ENCODE measurements at regions not wholly inside any gene's neighbourhood (a gene's known extent, or its start where the extent isn't known, plus 50 kb on each side); places are given as distances from the start of the nearest gene placed in this dataset.

DNA sequence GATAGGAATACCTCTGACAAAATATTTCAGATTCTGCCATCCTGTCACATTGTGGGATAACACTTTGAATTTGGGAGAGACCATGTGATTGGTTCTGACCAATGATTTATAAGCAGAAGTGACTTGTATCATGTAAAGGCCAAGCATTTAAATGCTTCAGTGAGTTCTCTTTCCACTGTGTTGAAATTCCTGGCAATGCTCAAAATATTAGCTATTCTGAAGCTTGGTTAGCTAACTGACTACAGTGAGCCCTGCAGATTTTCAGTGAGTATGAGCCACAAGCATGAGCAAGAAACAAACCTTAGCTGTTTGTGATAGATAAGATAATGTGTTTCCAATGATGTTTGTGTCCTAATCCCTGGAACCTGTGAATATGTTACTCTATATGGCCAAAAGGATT lies 562.8 kb upstream of the AADAT start:
- no peak for DNase-seq (ENCODE audit: insufficient read length, low spot score)
- TF ChIP-seq TAF1 (IDR thresholded peaks at IDR 0.05; ENCODE audit: low read depth, low read length) (no peak), PAX5 (IDR thresholded peaks at IDR 0.05; ENCODE audit: insufficient read depth, low read length, severe bottlenecking) (no peak), SPI1 (IDR thresholded peaks at IDR 0.05; ENCODE audit: low read depth, low read length) (no peak), POLR2AphosphoS5 (IDR thresholded peaks at IDR 0.05; ENCODE audit: low read depth, low read length) (no peak), POLR2A (IDR thresholded peaks at IDR 0.05; ENCODE audit: low read depth, low read length) (no peak), POU2F2 (IDR thresholded peaks at IDR 0.05; ENCODE audit: low read depth, low read length) (no peak)
- no peak for FAIRE-seq

GRCh38 chr4:170651786-170652185 lies 562.0 kb upstream of the AADAT start:
- no peak for DNase-seq (ENCODE audit: insufficient read length, low spot score)
- FAIRE-seq: no peak
- no peak for TF ChIP-seq SPI1 (IDR thresholded peaks at IDR 0.05; ENCODE audit: low read depth, low read length)
- TF ChIP-seq POLR2A (IDR thresholded peaks at IDR 0.05; ENCODE audit: low read depth, low read length): no peak
- no peak for TF ChIP-seq TAF1 (IDR thresholded peaks at IDR 0.05; ENCODE audit: low read depth, low read length)
- no peak for TF ChIP-seq POLR2AphosphoS5 (IDR thresholded peaks at IDR 0.05; ENCODE audit: low read depth, low read length)
- TF ChIP-seq POU2F2 (IDR thresholded peaks at IDR 0.05; ENCODE audit: low read depth, low read length): no peak
- TF ChIP-seq PAX5 (IDR thresholded peaks at IDR 0.05; ENCODE audit: insufficient read depth, low read length, severe bottlenecking): no peak

- TF ChIP-seq POLR2A (IDR thresholded peaks at IDR 0.05; ENCODE audit: low read depth, low read length): no peak
- no peak for TF ChIP-seq TAF1 (IDR thresholded peaks at IDR 0.05; ENCODE audit: low read depth, low read length)
- no peak for TF ChIP-seq POLR2AphosphoS5 (IDR thresholded peaks at IDR 0.05; ENCODE audit: low read depth, low read length)
- TF ChIP-seq SPI1 (IDR thresholded peaks at IDR 0.05; ENCODE audit: low read depth, low read length): no peak
- no peak for TF ChIP-seq POU2F2 (IDR thresholded peaks at IDR 0.05; ENCODE audit: low read depth, low read length)
- no peak for TF ChIP-seq PAX5 (IDR thresholded peaks at IDR 0.05; ENCODE audit: insufficient read depth, low read length, severe bottlenecking)
- DNase-seq (ENCODE audit: insufficient read length, low spot score): no peak
- FAIRE-seq: no peak
Measured at GRCh38 chr4:170627418-170627817, 537.7 kb upstream of the AADAT start.

DNA sequence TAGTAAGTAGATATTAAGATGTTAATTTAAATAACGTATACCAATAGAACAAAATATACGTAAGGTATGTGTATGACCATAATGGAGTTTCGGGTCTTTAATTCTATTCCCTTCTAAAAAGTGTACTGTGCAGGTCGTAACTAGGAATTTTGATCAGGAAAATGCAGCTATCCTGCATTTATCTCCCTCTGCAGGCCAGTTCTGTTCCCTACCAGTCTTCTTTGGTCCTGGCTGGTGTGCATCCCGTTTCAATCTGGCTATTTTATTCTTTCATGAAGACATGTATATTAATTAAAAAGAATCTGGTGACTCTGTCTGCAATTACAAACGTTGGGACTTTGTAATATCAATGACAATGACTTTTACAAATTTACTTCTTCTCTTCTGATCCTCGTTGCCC lies 534.1 kb upstream of the AADAT start:
- TF ChIP-seq POLR2A (IDR thresholded peaks at IDR 0.05; ENCODE audit: low read depth, low read length) (no peak), POLR2AphosphoS5 (IDR thresholded peaks at IDR 0.05; ENCODE audit: low read depth, low read length) (no peak), TAF1 (IDR thresholded peaks at IDR 0.05; ENCODE audit: low read depth, low read length) (no peak), SPI1 (IDR thresholded peaks at IDR 0.05; ENCODE audit: low read depth, low read length) (no peak), POU2F2 (IDR thresholded peaks at IDR 0.05; ENCODE audit: low read depth, low read length) (no peak), PAX5 (IDR thresholded peaks at IDR 0.05; ENCODE audit: insufficient read depth, low read length, severe bottlenecking) (no peak)
- no peak for DNase-seq (ENCODE audit: insufficient read length, low spot score)
- no peak for FAIRE-seq

DNA sequence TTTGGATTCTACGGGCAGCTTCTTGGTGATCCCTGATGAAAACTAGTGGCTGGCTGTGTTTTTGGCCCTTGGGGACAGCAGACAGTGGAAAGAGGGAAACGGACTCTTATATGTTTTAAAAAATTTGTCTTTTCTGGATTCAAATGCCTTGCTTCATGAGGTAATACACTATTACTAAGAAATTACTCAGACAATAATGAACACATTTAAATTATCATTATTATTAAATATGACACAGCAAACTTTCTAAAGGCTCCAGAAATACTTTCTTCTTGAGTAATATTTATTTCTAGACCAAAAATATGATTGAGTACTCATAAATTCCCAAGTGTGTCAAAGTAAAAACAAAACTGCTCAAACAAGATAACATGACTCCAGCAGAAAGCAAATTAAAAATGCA lies 520.7 kb upstream of the AADAT start:
- FAIRE-seq: no peak
- DNase-seq (ENCODE audit: insufficient read length, low spot score): no peak
- TF ChIP-seq TAF1 (IDR thresholded peaks at IDR 0.05; ENCODE audit: low read depth, low read length): no peak
- TF ChIP-seq POU2F2 (IDR thresholded peaks at IDR 0.05; ENCODE audit: low read depth, low read length): no peak

DNA sequence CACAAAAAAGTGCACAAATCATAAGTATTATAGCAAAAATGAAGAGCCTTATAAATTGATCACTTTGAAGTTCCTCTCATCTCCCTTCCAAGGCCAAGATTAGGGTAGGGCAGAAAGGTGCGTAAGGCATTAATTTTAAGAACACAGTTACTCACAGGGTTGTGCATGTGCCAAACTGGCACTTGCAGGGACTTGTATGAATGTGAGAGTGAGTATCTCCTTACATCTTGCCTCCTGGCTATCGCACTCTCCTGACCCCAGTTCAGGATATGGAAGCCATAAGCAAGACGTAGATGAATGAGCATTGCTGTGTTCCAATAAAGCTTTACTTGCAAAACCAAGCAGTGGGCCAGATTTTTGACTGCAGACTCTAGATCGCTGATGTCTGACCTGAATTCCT lies 510.1 kb upstream of the AADAT start:
- TF ChIP-seq POLR2A (IDR thresholded peaks at IDR 0.05; ENCODE audit: low read depth, low read length): no peak
- no peak for TF ChIP-seq POLR2AphosphoS5 (IDR thresholded peaks at IDR 0.05; ENCODE audit: low read depth, low read length)
- no peak for TF ChIP-seq POU2F2 (IDR thresholded peaks at IDR 0.05; ENCODE audit: low read depth, low read length)
- no peak for TF ChIP-seq SPI1 (IDR thresholded peaks at IDR 0.05; ENCODE audit: low read depth, low read length)
- no peak for TF ChIP-seq TAF1 (IDR thresholded peaks at IDR 0.05; ENCODE audit: low read depth, low read length)
- TF ChIP-seq PAX5 (IDR thresholded peaks at IDR 0.05; ENCODE audit: insufficient read depth, low read length, severe bottlenecking): no peak
- DNase-seq (ENCODE audit: insufficient read length, low spot score) (no peak), FAIRE-seq (no peak)

- TF ChIP-seq POU2F2 (IDR thresholded peaks at IDR 0.05; ENCODE audit: low read depth, low read length): no peak
- FAIRE-seq: no peak
- no peak for DNase-seq (ENCODE audit: insufficient read length, low spot score)
Measured at GRCh38 chr4:170591076-170591475, 501.3 kb upstream of the AADAT start.

DNA sequence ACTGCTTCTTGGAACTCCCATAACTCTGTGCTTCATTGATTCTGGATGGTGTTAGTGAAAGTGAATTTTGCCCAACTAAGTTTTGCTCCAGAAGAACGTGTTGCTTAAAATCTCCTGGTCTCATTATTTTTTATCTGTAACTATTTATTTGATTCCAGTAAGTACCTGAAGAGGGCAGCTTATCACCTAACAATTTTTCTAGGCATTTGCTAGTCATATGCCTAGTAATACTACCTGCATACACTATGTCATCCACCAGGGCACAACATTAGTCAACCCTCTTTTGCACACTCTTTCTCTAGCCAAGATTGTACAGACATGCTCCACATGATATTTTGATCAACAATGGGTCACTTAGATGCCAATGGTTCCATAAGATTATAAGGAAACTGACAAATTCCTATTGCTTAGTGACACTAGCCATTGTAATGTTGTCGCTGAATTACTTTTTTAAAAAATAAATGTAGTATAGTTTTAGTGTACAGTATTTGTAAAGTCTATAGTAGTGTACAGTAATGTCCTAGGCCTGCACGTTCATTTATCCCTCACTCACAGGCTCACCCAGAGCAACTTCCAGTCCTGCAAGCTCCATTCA lies 499.9 kb upstream of the AADAT start:
- FAIRE-seq (peak; percentile 77), DNase-seq (ENCODE audit: insufficient read length, low spot score) (peak; percentile 1)
- TF ChIP-seq POLR2A (IDR thresholded peaks at IDR 0.05; ENCODE audit: low read depth, low read length) (no peak), POLR2AphosphoS5 (IDR thresholded peaks at IDR 0.05; ENCODE audit: low read depth, low read length) (no peak), TAF1 (IDR thresholded peaks at IDR 0.05; ENCODE audit: low read depth, low read length) (no peak), PAX5 (IDR thresholded peaks at IDR 0.05; ENCODE audit: insufficient read depth, low read length, severe bottlenecking) (no peak), SPI1 (IDR thresholded peaks at IDR 0.05; ENCODE audit: low read depth, low read length) (no peak), POU2F2 (IDR thresholded peaks at IDR 0.05; ENCODE audit: low read depth, low read length) (no peak)

DNA sequence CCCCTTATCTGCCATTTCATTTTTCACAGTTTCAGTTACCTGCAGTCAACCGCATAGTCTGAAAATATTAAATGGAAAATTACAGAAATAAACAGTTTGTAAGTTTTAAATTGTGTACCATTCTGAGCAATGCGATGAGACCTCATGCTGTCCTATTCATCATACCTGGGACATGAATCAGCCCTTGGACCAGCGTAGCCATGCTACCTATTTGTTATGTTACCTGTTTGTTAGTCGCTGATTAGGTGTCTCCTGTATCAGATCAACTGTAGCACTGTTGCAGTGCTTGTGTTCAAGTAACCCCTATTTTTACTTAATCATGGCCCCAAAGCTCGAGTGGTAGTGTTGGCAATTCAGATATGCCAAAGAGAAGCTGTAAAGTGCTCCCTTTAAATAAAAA lies 492.2 kb upstream of the AADAT start:
- TF ChIP-seq POLR2A (IDR thresholded peaks at IDR 0.05; ENCODE audit: low read depth, low read length) (no peak), TAF1 (IDR thresholded peaks at IDR 0.05; ENCODE audit: low read depth, low read length) (no peak)
- DNase-seq (ENCODE audit: insufficient read length, low spot score) (no peak), FAIRE-seq (no peak)

GRCh38 chr4:170581322-170581721 lies 491.6 kb upstream of the AADAT start:
- TF ChIP-seq TAF1 (IDR thresholded peaks at IDR 0.05; ENCODE audit: low read depth, low read length): no peak
- TF ChIP-seq POLR2A (IDR thresholded peaks at IDR 0.05; ENCODE audit: low read depth, low read length): no peak
- TF ChIP-seq PAX5 (IDR thresholded peaks at IDR 0.05; ENCODE audit: insufficient read depth, low read length, severe bottlenecking): no peak
- no peak for TF ChIP-seq POU2F2 (IDR thresholded peaks at IDR 0.05; ENCODE audit: low read depth, low read length)
- TF ChIP-seq SPI1 (IDR thresholded peaks at IDR 0.05; ENCODE audit: low read depth, low read length): no peak
- TF ChIP-seq POLR2AphosphoS5 (IDR thresholded peaks at IDR 0.05; ENCODE audit: low read depth, low read length): no peak
- FAIRE-seq: no peak
- no peak for DNase-seq (ENCODE audit: insufficient read length, low spot score)

Data from GM12891 (cell line).